ENCODE measurements at regions not wholly inside any gene's neighbourhood (a gene's known extent, or its start where the extent isn't known, plus 50 kb on each side); places are given as distances from the start of the nearest gene placed in this dataset.

DNA sequence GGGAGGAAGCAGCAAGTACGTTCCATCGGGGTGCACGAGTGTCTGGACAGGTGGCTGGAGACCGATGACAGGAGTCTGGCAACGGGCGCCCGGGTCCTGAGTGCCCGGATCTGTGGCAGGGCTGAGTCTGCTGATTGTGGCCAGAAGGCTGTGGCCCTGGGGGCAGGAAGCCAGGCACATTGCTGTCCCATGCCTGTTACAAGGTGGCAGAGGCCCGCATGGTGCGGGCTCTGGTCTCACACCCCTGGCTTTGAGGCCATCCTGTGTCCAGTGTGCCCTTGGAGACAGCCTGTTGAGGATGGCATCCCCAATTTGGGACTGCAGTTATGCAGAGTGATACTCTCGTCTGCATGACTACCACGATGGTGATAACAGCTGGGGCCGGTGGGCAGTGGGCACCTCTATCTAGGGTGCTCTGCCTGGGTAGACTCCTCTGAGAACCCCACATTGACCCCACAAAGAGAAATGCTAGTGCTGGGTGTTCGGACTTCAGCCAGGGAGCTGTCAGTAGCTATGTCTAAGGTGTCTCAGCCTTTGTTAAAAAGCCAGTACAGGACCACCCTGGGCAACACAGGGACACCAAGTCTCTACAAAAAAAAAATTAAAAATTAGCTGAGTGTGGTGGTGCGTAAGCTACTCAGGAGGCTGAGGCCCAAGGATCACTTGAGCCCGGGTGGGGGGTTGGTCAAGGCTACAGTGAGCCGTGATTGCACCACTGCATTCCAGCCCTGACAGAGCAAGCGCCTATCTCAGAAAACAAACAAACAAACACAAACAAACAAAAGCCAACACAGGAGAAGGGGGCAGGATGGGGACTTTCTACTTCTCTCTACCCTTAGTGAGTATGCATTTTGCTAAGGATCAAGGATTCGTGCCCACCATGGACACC, 88.3 kb downstream of the RHOB start:
- no peak overlapping the region for H3K4me3 ChIP-seq (ENCODE audit: control insufficient read depth, low read depth, low read length)
- DNase-seq (ENCODE audit: low read depth), result no peak
- TF ChIP-seq, protein P1, sequence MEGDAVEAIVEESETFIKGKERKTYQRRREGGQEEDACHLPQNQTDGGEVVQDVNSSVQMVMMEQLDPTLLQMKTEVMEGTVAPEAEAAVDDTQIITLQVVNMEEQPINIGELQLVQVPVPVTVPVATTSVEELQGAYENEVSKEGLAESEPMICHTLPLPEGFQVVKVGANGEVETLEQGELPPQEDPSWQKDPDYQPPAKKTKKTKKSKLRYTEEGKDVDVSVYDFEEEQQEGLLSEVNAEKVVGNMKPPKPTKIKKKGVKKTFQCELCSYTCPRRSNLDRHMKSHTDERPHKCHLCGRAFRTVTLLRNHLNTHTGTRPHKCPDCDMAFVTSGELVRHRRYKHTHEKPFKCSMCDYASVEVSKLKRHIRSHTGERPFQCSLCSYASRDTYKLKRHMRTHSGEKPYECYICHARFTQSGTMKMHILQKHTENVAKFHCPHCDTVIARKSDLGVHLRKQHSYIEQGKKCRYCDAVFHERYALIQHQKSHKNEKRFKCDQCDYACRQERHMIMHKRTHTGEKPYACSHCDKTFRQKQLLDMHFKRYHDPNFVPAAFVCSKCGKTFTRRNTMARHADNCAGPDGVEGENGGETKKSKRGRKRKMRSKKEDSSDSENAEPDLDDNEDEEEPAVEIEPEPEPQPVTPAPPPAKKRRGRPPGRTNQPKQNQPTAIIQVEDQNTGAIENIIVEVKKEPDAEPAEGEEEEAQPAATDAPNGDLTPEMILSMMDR (conservative IDR thresholded peaks at IDR 0.05; ENCODE audit: control insufficient read depth, insufficient read depth, low read depth, low read length), result no peak

- TF ChIP-seq, protein P1 (conservative IDR thresholded peaks at IDR 0.05; ENCODE audit: control insufficient read depth, insufficient read depth, low read depth, low read length), result no peak
- no peak for DNase-seq (ENCODE audit: low read depth)
- H3K4me3 ChIP-seq (ENCODE audit: control insufficient read depth, low read depth, low read length), result no peak overlapping the region
Observed at GRCh38 chr2:20536619-20537422, 89.9 kb downstream of the RHOB start.

DNA sequence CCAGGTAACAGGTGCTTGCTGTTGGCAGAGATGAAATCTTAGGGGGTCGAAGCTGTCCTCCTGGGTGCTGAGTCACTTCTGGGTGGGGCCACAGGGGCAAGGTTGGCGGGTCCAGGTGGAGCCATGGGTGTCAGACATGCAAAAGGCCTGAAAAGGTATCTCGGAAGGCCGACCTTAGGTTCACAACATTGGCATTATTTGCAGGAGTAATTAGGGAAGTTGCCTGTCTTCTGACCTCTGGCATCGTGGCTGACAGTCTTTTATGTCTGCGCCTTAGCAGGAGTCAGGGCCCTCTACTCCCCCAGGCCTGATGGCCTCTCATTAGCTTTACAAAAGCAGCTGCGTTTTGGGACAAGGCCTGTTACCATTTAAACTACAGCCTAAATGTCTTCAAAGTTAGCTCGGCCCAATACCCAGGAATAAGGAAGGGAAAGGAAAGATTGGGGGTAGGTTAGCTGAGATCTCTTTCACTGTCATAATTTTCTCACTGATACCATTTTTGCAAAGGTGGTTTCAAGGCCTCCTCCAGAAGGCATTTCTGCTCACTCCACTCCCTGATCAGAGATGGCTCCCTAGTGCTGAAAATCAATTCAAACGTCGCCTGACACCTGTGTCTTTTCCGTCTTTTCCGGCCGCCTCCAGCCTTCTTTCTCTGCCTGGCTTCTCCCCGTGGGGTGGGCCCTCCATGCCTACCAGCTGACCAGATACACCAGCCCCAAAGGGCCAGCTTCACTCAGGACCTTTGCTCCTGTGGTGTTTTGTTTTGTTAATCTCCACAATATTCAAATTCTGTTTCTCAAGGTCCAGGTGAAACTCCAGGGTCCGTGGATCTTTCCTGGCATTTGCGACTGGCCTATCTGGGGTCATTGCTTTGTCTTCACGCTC, 90.8 kb downstream of the RHOB start:
- no peak overlapping the region for H3K4me3 ChIP-seq (ENCODE audit: control insufficient read depth, low read depth, low read length)
- TF ChIP-seq, protein P1 (conservative IDR thresholded peaks at IDR 0.05; ENCODE audit: control insufficient read depth, insufficient read depth, low read depth, low read length), result no peak
- DNase-seq (ENCODE audit: low read depth), result no peak

GRCh38 chr2:20538308-20539132, 91.6 kb downstream of the RHOB start:
- TF ChIP-seq, protein P1 (conservative IDR thresholded peaks at IDR 0.05; ENCODE audit: control insufficient read depth, insufficient read depth, low read depth, low read length), result no peak
- no peak for DNase-seq (ENCODE audit: low read depth)
- H3K4me3 ChIP-seq (ENCODE audit: control insufficient read depth, low read depth, low read length), result no peak overlapping the region

DNA sequence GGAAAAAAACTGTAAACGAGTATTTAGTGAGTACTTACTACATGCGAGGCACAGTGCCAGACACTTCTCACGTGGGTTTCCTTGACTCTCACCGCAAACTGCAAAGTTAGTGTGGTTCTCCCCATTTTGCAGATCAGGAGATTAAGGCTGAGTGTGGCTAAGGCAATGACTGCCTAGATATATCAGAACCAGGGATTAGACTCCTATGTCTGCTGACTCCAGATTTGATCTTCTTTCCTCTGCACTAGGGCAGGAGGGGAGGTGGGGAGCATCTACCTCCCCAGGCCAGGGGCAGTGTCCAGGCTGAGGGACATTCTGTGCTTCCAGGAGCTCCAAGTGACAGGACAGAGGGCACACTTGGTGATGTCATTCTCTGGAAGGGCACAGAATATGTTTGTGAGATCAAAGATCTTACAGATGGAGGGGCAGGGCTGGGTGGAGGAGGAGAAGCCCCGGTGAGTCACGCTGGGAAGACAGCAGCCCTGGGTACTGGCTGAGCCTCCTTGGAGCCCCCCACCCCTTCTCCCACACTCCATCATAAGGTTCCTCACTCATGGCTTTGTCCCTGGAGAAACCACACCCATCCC, 92.4 kb downstream of the RHOB start:
- DNase-seq (ENCODE audit: low read depth), result peak; percentile 51
- no peak overlapping the region for H3K4me3 ChIP-seq (ENCODE audit: control insufficient read depth, low read depth, low read length)
- TF ChIP-seq, protein P1 (conservative IDR thresholded peaks at IDR 0.05; ENCODE audit: control insufficient read depth, insufficient read depth, low read depth, low read length), result no peak

Measured in fibroblast of mammary gland (primary cell).